GM19351 (cell line): ENCODE measurements at regions not wholly inside any gene's neighbourhood (a gene's known extent, or its start where the extent isn't known, plus 50 kb on each side); places are given as distances from the start of the nearest gene placed in this dataset.
"Not testable (repeated sequence)": the region's sequence is repeated elsewhere in the genome, so short reads cannot be mapped to it uniquely, and the experiment has no call there.

Source experiments
- ATAC-seq: cut with Tn5 transposase; IDR thresholded peaks from one replicate; pipeline ENCODE4 v1.9.1; 2021; ENCODE audit warnings: mild to moderate bottlenecking, moderate library complexity; ENCODE audit not compliant: unreplicated experiment

- not testable (repeated sequence) for ATAC-seq
These were observed 640.9 kb upstream of the SYNCRIP start for GRCh38 chr6:86283596-86283995.

- no peak for ATAC-seq
These were observed 633.4 kb upstream of the SYNCRIP start for GRCh38 chr6:86276056-86276455.

- no peak for ATAC-seq
These were observed 631.2 kb upstream of the SYNCRIP start for GRCh38 chr6:86273936-86274335.

- no peak for ATAC-seq
These were observed 614.0 kb upstream of the SYNCRIP start for GRCh38 chr6:86256615-86257187.

- ATAC-seq: no peak
These were observed 613.3 kb upstream of the SYNCRIP start for GRCh38 chr6:86255973-86256372.

GRCh38 chr6:86251106-86251505, 608.4 kb upstream of the SYNCRIP start:
- no peak for ATAC-seq

- ATAC-seq: no peak
These were observed 575.2 kb upstream of the SYNCRIP start for GRCh38 chr6:86217906-86218305.

GRCh38 chr6:86215323-86215722, 572.6 kb upstream of the SYNCRIP start:
- no peak for ATAC-seq

- no peak for ATAC-seq
These were observed 563.3 kb upstream of the SYNCRIP start for GRCh38 chr6:86205980-86206379.

GRCh38 chr6:86203044-86203443, 560.4 kb upstream of the SYNCRIP start:
- peak; percentile 73 for ATAC-seq

GRCh38 chr6:86193821-86194220, 551.1 kb upstream of the SYNCRIP start:
- no peak for ATAC-seq

- ATAC-seq: peak; percentile 92
These were observed 549.4 kb upstream of the SYNCRIP start for GRCh38 chr6:86192123-86192522.

- not testable (repeated sequence) for ATAC-seq
These were observed 532.5 kb upstream of the SYNCRIP start for GRCh38 chr6:86175149-86175548.

- ATAC-seq: no peak
These were observed 512.2 kb upstream of the SYNCRIP start for GRCh38 chr6:86154852-86155251.

GRCh38 chr6:86153521-86153920, 510.8 kb upstream of the SYNCRIP start:
- ATAC-seq: no peak

- no peak for ATAC-seq
These were observed 509.9 kb upstream of the SYNCRIP start for GRCh38 chr6:86152546-86152945.

GRCh38 chr6:86148586-86148985, 505.9 kb upstream of the SYNCRIP start:
- ATAC-seq: no peak

GRCh38 chr6:86147859-86148258, 505.2 kb upstream of the SYNCRIP start:
- ATAC-seq: no peak

GRCh38 chr6:86147311-86147710, 504.6 kb upstream of the SYNCRIP start:
- no peak for ATAC-seq

GRCh38 chr6:86146751-86147150, 504.1 kb upstream of the SYNCRIP start:
- ATAC-seq: not testable (repeated sequence)

- ATAC-seq: no peak
These were observed 499.6 kb upstream of the SYNCRIP start for GRCh38 chr6:86142326-86142725.

GRCh38 chr6:86128130-86128814, 485.6 kb upstream of the SYNCRIP start:
- no peak for ATAC-seq

GRCh38 chr6:86122086-86122485, 479.4 kb upstream of the SYNCRIP start:
- ATAC-seq: no peak
